MM.1S (cell line): ENCODE measurements at regions not wholly inside any gene's neighbourhood (a gene's known extent, or its start where the extent isn't known, plus 50 kb on each side); places are given as distances from the start of the nearest gene placed in this dataset.

Source experiments
- DNase-seq: peaks from one replicate; pipeline ENCODE4 v3.0.0-alpha.2; 2015
- H2AFZ ChIP-seq: fragments of 300-600 bp; sonication (generic); 2 replicates; pipeline ENCODE4 v1.6.0; 2016; ENCODE audit warnings: antibody characterized with exemption, low read length
- H3F3A ChIP-seq: fragments of 300-600 bp; sonication (generic); 2 replicates; pipeline ENCODE4 v1.6.1; 2016; ENCODE audit warnings: mild to moderate bottlenecking, antibody characterized with exemption, low read length, moderate library complexity, mixed read lengths; ENCODE audit not compliant: insufficient read depth
- H3K27ac ChIP-seq: fragments of 300-600 bp; sonication (generic); 2 replicates; pipeline ENCODE4 v1.5.1; 2016; ENCODE audit warnings: mild to moderate bottlenecking, low read length
- H3K27me3 ChIP-seq: fragments of 300-600 bp; sonication (generic); replicated peaks from 2 replicates; pipeline ENCODE4 v1.6.0; 2016; ENCODE audit warnings: low read length; ENCODE audit not compliant: insufficient read depth
- H3K36me3 ChIP-seq: fragments of 300-600 bp; sonication (generic); replicated peaks from 2 replicates; pipeline ENCODE4 v1.6.1; 2016; ENCODE audit warnings: mild to moderate bottlenecking, low read length, mixed read lengths; ENCODE audit not compliant: insufficient read depth
- H3K4me1 ChIP-seq: fragments of 300-600 bp; sonication (generic); 2 replicates; pipeline ENCODE4 v1.6.1; 2016; ENCODE audit warnings: low read length, mixed read lengths
- H3K4me2 ChIP-seq: fragments of 300-600 bp; sonication (generic); 2 replicates; pipeline ENCODE4 v1.6.0; 2016; ENCODE audit warnings: low read depth, low read length
- H3K4me3 ChIP-seq: fragments of 300-600 bp; sonication (generic); 2 replicates; pipeline ENCODE4 v1.5.1; 2016; ENCODE audit warnings: low read length, mixed read lengths
- H3K79me2 ChIP-seq: fragments of 300-600 bp; sonication (generic); 2 replicates; pipeline ENCODE4 v1.6.1; 2016; ENCODE audit warnings: mixed run types, low read length, mixed read lengths
- H3K9ac ChIP-seq: fragments of 300-600 bp; sonication (generic); 2 replicates; pipeline ENCODE4 v1.6.1; 2016; ENCODE audit warnings: low read length, mixed read lengths
- H3K9me2 ChIP-seq: fragments of 300-600 bp; sonication (generic); replicated peaks from 2 replicates; pipeline ENCODE4 v1.6.1; 2016; ENCODE audit warnings: mild to moderate bottlenecking, low read length, mixed read lengths; ENCODE audit not compliant: insufficient read depth
- H3K9me3 ChIP-seq: fragments of 300-600 bp; sonication (generic); replicated peaks from 2 replicates; pipeline ENCODE4 v1.6.1; 2016; ENCODE audit warnings: mild to moderate bottlenecking, low read length, mixed read lengths; ENCODE audit not compliant: insufficient read depth
- H4K20me1 ChIP-seq: fragments of 300-600 bp; sonication (generic); 2 replicates; pipeline ENCODE4 v1.6.1; 2016; ENCODE audit warnings: mild to moderate bottlenecking, low read length, moderate library complexity, mixed read lengths; ENCODE audit not compliant: insufficient read depth
- CTCF ChIP-seq: fragments of 300-600 bp; sonication (generic); IDR thresholded peaks from 2 replicates; pipeline ENCODE4 v1.5.1; 2016; ENCODE audit warnings: antibody characterized with exemption, low read length, mixed read lengths
- EZH2 ChIP-seq: fragments of 300-600 bp; sonication (generic); optimal IDR thresholded peaks from 2 replicates; pipeline ENCODE3; 2017; ENCODE audit warnings: low read depth, mild to moderate bottlenecking, antibody characterized with exemption, low read length, mixed read lengths
- EZH2phosphoT487 ChIP-seq: fragments of 300-600 bp; sonication (generic); IDR thresholded peaks from 2 replicates; pipeline ENCODE4 v1.6.1; 2018; ENCODE audit warnings: antibody characterized with exemption, low read length

GRCh38 chr11:115616971-115617370 is 112.8 kb upstream of the CADM1 start:
- no peak for DNase-seq
- no peaks in the 10 kb centered on the region for H3K9me2 ChIP-seq

GRCh38 chr11:115613986-115614632 is 109.9 kb upstream of the CADM1 start:
- H3K9me3 ChIP-seq = no peaks in the 10 kb centered on the region
- TF ChIP-seq CTCF = no peak
- TF ChIP-seq EZH2 = no peak
- no peak for TF ChIP-seq EZH2phosphoT487
- H3K4me1 ChIP-seq = no peaks in the 10 kb centered on the region
- no peak for DNase-seq
- no peaks in the 10 kb centered on the region for H3K27me3 ChIP-seq
- H3F3A ChIP-seq = no peaks in the 10 kb centered on the region
- H3K79me2 ChIP-seq = no peaks in the 10 kb centered on the region
- H4K20me1 ChIP-seq = no peaks in the 10 kb centered on the region
- no peak overlapping the region for H2AFZ ChIP-seq
- no peaks in the 10 kb centered on the region for H3K9me2 ChIP-seq
- H3K36me3 ChIP-seq = no peaks in the 10 kb centered on the region
- no peak overlapping the region for H3K4me2 ChIP-seq
- no peak overlapping the region for H3K4me3 ChIP-seq
- no peak overlapping the region for H3K9ac ChIP-seq
- H3K27ac ChIP-seq = no peak overlapping the region

More at GRCh38 chr11:115616971-115617370, 112.8 kb upstream of the CADM1 start:
- H3F3A ChIP-seq = no peaks in the 10 kb centered on the region
- no peaks in the 10 kb centered on the region for H3K9me3 ChIP-seq
- H3K27ac ChIP-seq = no peak overlapping the region
- H3K36me3 ChIP-seq = no peaks in the 10 kb centered on the region
- no peak overlapping the region for H2AFZ ChIP-seq
- no peaks in the 10 kb centered on the region for H3K79me2 ChIP-seq
- H3K4me1 ChIP-seq = no peaks in the 10 kb centered on the region
- no peaks in the 10 kb centered on the region for H4K20me1 ChIP-seq
- no peak overlapping the region for H3K9ac ChIP-seq
- TF ChIP-seq EZH2 = no peak
- no peak for TF ChIP-seq CTCF
- no peak for TF ChIP-seq EZH2phosphoT487
- no peak overlapping the region for H3K4me3 ChIP-seq
- no peaks in the 10 kb centered on the region for H3K27me3 ChIP-seq
- no peak overlapping the region for H3K4me2 ChIP-seq

GRCh38 chr11:115613004-115613403 is 108.8 kb upstream of the CADM1 start:
- no peak for DNase-seq
- TF ChIP-seq CTCF = no peak
- TF ChIP-seq EZH2 = no peak
- TF ChIP-seq EZH2phosphoT487 = no peak
- H3K9ac ChIP-seq = no peak overlapping the region
- no peaks in the 10 kb centered on the region for H3K4me1 ChIP-seq
- H2AFZ ChIP-seq = no peak overlapping the region
- no peaks in the 10 kb centered on the region for H3K79me2 ChIP-seq
- H3K27ac ChIP-seq = no peak overlapping the region
- H3K27me3 ChIP-seq = no peaks in the 10 kb centered on the region
- H3K4me3 ChIP-seq = no peak overlapping the region
- no peaks in the 10 kb centered on the region for H4K20me1 ChIP-seq
- H3F3A ChIP-seq = no peaks in the 10 kb centered on the region
- no peaks in the 10 kb centered on the region for H3K36me3 ChIP-seq
- H3K4me2 ChIP-seq = no peak overlapping the region
- H3K9me2 ChIP-seq = no peaks in the 10 kb centered on the region
- H3K9me3 ChIP-seq = no peaks in the 10 kb centered on the region
